Esophagus squamous epithelium (tissue), 4 donors: ENCODE measurements at regions not wholly inside any gene's neighbourhood (a gene's known extent, or its start where the extent isn't known, plus 50 kb on each side); places are given as distances from the start of the nearest gene placed in this dataset.

Source experiments
- POLR2A ChIP-seq, 4 donors: fragments of 450-650 bp; IDR thresholded peaks; one replicate each; pipeline ENCODE4 v1.6.1; 2017; ENCODE audit warnings: antibody characterized with exemption in 4 of 4, mild to moderate bottlenecking in 4 of 4, moderate library complexity in 3 of 4
- TF ChIP-seq, protein P1 (sequence below), 6 experiments: fragments of 450-650 bp in 4 of 6; fragments of 200-600 bp in 2 of 6; sonication (generic) in 2 of 6; IDR thresholded peaks; one replicate each; pipeline ENCODE4 v1.5.1; 2016 to 2019; ENCODE audit warnings: antibody characterized with exemption in 6 of 6, mild to moderate bottlenecking in 4 of 6, moderate library complexity in 4 of 6

DNA sequence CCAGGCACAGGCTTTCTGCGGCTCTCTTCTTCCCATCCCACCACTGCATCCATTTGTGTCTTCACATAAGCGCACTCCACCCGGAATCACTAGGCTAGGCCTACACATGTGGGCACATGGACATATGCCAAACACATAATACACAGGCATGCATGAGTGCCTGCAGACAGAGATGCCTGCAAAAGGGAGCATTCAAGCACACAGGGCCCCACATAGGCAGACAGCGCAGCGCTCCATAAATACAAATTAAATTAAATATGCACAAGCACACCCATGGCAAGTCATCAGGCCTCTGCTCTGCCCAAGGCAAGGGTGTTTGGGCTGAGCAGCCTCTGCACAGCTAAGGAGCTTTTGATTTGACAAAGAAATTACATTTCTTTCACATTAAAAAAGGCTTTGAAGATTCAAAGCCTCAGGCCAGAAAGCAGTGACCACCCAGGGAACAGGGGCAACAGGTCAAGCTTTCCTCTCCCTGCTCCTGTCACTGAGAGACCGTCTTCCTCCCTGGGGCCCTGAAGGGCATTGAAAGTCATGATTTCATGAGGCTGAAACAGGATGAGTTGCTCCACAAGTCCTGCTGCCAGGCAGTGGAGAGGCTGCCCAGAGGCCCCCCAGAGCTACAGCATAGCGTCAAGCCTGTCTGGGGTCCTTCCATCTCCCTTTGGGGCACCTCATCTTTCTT, 134.2 kb upstream of the LRFN2 start:
- TF ChIP-seq, protein P1, sequence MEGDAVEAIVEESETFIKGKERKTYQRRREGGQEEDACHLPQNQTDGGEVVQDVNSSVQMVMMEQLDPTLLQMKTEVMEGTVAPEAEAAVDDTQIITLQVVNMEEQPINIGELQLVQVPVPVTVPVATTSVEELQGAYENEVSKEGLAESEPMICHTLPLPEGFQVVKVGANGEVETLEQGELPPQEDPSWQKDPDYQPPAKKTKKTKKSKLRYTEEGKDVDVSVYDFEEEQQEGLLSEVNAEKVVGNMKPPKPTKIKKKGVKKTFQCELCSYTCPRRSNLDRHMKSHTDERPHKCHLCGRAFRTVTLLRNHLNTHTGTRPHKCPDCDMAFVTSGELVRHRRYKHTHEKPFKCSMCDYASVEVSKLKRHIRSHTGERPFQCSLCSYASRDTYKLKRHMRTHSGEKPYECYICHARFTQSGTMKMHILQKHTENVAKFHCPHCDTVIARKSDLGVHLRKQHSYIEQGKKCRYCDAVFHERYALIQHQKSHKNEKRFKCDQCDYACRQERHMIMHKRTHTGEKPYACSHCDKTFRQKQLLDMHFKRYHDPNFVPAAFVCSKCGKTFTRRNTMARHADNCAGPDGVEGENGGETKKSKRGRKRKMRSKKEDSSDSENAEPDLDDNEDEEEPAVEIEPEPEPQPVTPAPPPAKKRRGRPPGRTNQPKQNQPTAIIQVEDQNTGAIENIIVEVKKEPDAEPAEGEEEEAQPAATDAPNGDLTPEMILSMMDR (IDR thresholded peaks at IDR 0.05), result no peak
- TF ChIP-seq POLR2A (IDR thresholded peaks at IDR 0.05), result no peak
